Ascending aorta (tissue), 2 donors: ENCODE measurements at regions not wholly inside any gene's neighbourhood (a gene's known extent, or its start where the extent isn't known, plus 50 kb on each side); places are given as distances from the start of the nearest gene placed in this dataset.
"Not testable (repeated sequence)": the region's sequence is repeated elsewhere in the genome, so short reads cannot be mapped to it uniquely, and the experiment has no call there.

Experiments used
- DNase-seq, 2 donors: peaks; one replicate each; pipeline ENCODE4 v3.0.0-alpha.2; 2019; ENCODE audit warnings: low spot score in 2 of 2
- H3K27ac ChIP-seq, 2 donors: fragments of 200-600 bp; sonication (generic); one replicate each; pipeline ENCODE4 v1.5.1; 2016 to 2017; ENCODE audit warnings: mild to moderate bottlenecking in 1 of 2
- H3K27me3 ChIP-seq: fragments of 200-600 bp; sonication (generic); one replicate; pipeline ENCODE4 v1.5.1; 2017
- H3K36me3 ChIP-seq, 2 donors: fragments of 200-600 bp; sonication (generic); one replicate each; pipeline ENCODE4 v1.5.1; 2016
- H3K4me1 ChIP-seq, 2 donors: fragments of 200-600 bp; sonication (generic); one replicate each; pipeline ENCODE4 v1.5.1; 2016 to 2017; ENCODE audit warnings: mild to moderate bottlenecking in 1 of 2
- H3K4me3 ChIP-seq, 2 donors: fragments of 200-600 bp; sonication (generic); one replicate each; pipeline ENCODE4 v1.5.1; 2016 to 2017; ENCODE audit warnings: mild to moderate bottlenecking in 1 of 2
- H3K9me3 ChIP-seq, 2 donors: fragments of 200-600 bp; sonication (generic); one replicate each; pipeline ENCODE4 v1.5.1; 2016
- CTCF ChIP-seq, 3 experiments: fragments of 200-600 bp in 2 of 3; fragments of 450-650 bp in 1 of 3; sonication (generic) in 2 of 3; IDR thresholded peaks; one replicate each; pipeline ENCODE4 v1.5.1; 2016 to 2019; ENCODE audit warnings: antibody characterized with exemption in 3 of 3, mild to moderate bottlenecking in 1 of 3, moderate library complexity in 1 of 3
- intact Hi-C: fragments of 100-400 bp; cut with DNase I; formaldehyde crosslinking; loops from one replicate; pipeline ENCODE4 v1.15.1; 2023

GRCh38 chr7:42722198-42722597 is 189.7 kb downstream of the C7orf25 start:
- intact Hi-C loops, result no loop called here
- H3K27ac ChIP-seq, result no peak overlapping the region
- no peak overlapping the region for H3K4me3 ChIP-seq
- DNase-seq, result no peak
- no peaks in the 10 kb centered on the region for H3K36me3 ChIP-seq
- no peaks in the 10 kb centered on the region for H3K9me3 ChIP-seq
- no peak for TF ChIP-seq CTCF (IDR thresholded peaks at IDR 0.05)
- H3K4me1 ChIP-seq, result no peaks in the 10 kb centered on the region
- H3K27me3 ChIP-seq, result no peaks in the 10 kb centered on the region

GRCh38 chr7:42720991-42721796 is 190.7 kb downstream of the C7orf25 start:
- Histone ChIP-seq H3K9me3 (no peaks in the 10 kb centered on the region), H3K4me1 (no peaks in the 10 kb centered on the region), H3K27ac (no peak overlapping the region), H3K27me3 (no peaks in the 10 kb centered on the region), H3K36me3 (no peaks in the 10 kb centered on the region), H3K4me3 (no peak overlapping the region)
- intact Hi-C loops, result no loop called here
- TF ChIP-seq CTCF (IDR thresholded peaks at IDR 0.05), result no peak
- no peak for DNase-seq

GRCh38 chr7:42720012-42720411 is 191.9 kb downstream of the C7orf25 start:
- DNase-seq, result no peak
- no peaks in the 10 kb centered on the region for H3K9me3 ChIP-seq
- H3K27ac ChIP-seq, result no peak overlapping the region
- no peak for TF ChIP-seq CTCF (IDR thresholded peaks at IDR 0.05)
- H3K36me3 ChIP-seq, result no peaks in the 10 kb centered on the region
- no peak overlapping the region for H3K4me3 ChIP-seq
- intact Hi-C loops, result no loop called here
- no peaks in the 10 kb centered on the region for H3K4me1 ChIP-seq
- H3K27me3 ChIP-seq, result no peaks in the 10 kb centered on the region

GRCh38 chr7:42718466-42718865 is 193.4 kb downstream of the C7orf25 start:
- H3K4me3 ChIP-seq, H3K9me3 ChIP-seq, H3K36me3 ChIP-seq, DNase-seq, intact Hi-C loops, H3K4me1 ChIP-seq, H3K27me3 ChIP-seq, H3K27ac ChIP-seq: not testable (repeated sequence)

- H3K36me3 ChIP-seq, result no peaks in the 10 kb centered on the region
- no peaks in the 10 kb centered on the region for H3K4me1 ChIP-seq
- no peak overlapping the region for H3K27ac ChIP-seq
- no peak overlapping the region for H3K4me3 ChIP-seq
- intact Hi-C loops, result no loop called here
- no peak for TF ChIP-seq CTCF (IDR thresholded peaks at IDR 0.05)
- H3K9me3 ChIP-seq, result no peaks in the 10 kb centered on the region
- no peaks in the 10 kb centered on the region for H3K27me3 ChIP-seq
- no peak for DNase-seq
These were observed 197.5 kb downstream of the C7orf25 start for GRCh38 chr7:42714356-42714755.

GRCh38 chr7:42709284-42709683 is 202.6 kb downstream of the C7orf25 start:
- no peaks in the 10 kb centered on the region for H3K9me3 ChIP-seq
- H3K27ac ChIP-seq, result no peak overlapping the region
- H3K4me3 ChIP-seq, result no peak overlapping the region
- intact Hi-C loops, result no loop called here
- H3K36me3 ChIP-seq, result no peaks in the 10 kb centered on the region
- no peak for DNase-seq
- H3K27me3 ChIP-seq, result no peaks in the 10 kb centered on the region
- no peaks in the 10 kb centered on the region for H3K4me1 ChIP-seq
- no peak for TF ChIP-seq CTCF (IDR thresholded peaks at IDR 0.05)
